ENCODE measurements at regions not wholly inside any gene's neighbourhood (a gene's known extent, or its start where the extent isn't known, plus 50 kb on each side); places are given as distances from the start of the nearest gene placed in this dataset.

GRCh38 chr2:105649534-105649933 lies 95.2 kb upstream of the NCK2 start:
- DNase-seq = no peak

DNA sequence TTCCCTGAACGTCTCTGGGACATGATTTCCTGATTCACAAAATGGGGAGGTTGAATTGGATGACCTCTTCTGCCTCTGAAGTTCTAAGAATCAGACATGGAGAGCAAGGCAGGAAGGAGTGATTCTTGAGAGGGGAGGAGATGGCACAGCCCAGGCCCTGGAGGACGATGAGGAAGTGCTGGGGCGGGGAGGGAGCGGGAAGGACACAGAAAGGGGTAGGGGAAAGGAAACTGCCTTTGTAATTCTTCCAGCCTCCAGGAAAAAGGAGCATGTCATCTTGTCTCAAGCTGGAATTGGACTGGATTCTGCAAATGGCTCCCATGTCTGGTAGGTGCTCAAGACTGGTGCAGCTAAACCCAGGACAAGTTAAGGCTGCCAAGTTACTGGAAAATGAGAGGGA lies 97.0 kb upstream of the NCK2 start:
- no peak for DNase-seq

DNA sequence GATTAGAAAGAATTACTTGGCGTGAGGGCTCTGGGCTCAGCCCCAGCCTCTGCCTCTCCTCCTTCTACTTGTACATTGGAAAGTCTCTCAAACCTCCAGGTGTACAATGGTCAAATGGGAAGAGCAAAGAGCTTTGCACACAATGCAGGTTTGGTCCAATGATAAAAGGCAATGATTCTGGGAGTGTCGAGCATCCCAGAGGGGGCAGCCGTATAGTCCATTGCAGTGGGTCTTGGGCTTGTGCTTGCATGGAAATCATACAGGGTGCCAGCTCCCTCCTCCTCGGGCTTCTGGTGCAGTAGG lies 98.0 kb upstream of the NCK2 start:
- no peak for DNase-seq

- no peak for DNase-seq
These were observed 98.6 kb upstream of the NCK2 start for GRCh38 chr2:105645938-105646773.

GRCh38 chr2:105645031-105645937 lies 99.4 kb upstream of the NCK2 start:
- no peak for DNase-seq

GRCh38 chr2:105644174-105644980 lies 100.3 kb upstream of the NCK2 start:
- no peak for DNase-seq

DNA sequence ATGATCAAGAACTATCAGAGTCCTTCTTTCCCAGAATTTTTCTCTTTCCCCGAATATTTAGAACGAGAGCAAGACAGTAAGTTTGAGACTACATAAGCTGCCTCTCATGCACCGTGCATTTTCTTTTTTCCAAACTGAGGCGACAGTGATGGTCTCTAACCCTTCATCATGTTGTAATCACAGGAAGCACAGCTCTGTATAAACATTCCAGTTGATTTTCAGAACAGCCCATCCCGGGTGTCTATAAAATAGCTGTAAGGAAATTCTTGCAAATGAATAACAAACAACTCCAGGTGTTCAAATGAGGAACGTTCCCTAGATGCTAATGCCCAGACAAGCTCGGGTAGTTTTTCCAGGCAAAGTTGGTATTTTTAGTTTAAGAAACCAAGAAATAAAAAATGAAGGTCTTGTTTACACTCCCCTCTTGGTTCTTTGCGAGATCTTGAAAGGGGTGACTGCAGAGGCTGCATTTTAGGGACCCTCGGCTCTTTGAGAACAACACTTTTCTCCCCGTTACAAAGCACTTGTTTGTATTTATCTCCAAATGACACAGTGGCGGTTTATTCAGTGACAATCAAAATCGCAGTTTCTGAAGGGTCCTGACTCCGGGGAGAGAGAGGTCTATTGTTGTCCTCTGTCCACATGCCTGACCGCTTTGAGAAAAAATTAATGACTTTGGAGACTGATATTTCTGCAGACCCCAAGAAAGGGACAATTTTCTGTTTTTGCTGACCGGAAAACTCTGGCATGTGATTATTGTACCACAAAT lies 101.1 kb upstream of the NCK2 start:
- DNase-seq = no peak

DNA sequence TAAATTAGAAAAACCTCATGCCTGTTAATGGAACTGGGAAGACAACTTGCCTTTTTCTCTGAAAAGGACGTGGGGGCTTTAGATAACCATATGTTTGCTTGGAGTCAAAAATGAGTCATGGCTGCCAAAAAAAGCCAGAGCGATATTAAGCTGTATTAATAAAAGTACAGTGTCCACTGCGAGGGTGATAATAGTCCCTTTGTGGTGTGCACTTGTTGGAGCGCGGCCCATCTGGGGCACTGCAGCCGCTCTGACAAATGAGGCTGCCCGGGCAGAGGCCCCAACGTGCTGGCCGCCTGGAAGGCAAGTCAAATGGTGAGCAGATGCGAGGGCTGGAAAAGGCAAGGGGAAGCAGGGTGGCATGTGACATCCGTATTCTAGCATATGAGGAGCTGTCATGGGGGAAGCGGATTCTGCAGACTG lies 103.3 kb upstream of the NCK2 start:
- no peak for DNase-seq

DNA sequence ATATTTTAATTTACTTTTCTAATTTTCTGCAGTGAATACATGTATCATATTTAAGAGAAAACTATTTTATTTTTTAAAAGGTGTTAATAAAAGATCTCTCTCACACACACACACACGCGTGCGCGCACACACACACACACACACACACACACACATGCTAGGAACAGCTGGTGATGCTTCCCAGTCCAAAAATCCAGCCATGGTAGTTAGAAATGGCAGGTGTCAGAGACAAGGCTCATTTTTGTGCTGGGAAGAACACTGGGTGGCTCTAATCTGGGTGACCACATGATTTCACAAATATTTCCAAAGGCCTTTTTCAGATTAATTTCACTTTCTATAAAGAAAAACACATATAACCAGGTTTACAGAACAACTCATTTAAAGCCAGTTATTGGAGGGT lies 104.5 kb upstream of the NCK2 start:
- DNase-seq = no peak

GRCh38 chr2:105636109-105636740 lies 108.5 kb upstream of the NCK2 start:
- DNase-seq = no peak

DNA sequence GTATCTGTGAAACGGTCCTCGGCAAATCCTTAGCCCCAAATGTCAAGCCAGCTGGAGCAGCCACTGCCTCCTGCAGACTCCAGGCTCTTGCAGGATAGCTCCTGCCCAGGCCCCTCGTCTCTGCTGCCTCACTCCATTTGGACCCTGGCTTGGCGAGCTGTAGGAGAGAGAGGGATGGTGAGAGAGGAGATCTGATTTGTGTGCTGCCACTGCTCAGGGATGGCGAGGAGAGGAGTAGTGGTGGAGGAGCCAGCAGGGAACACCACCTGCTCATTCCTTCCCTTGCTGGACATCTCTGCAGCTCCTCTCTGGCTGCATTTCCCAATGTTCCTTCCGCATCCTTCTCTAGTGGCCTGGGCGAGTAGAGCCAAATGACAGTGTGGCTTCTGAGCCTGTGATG lies 109.1 kb upstream of the NCK2 start:
- DNase-seq = no peak

GRCh38 chr2:105634198-105634597 lies 110.5 kb upstream of the NCK2 start:
- DNase-seq = no peak

- no peak for DNase-seq
These were observed 112.8 kb upstream of the NCK2 start for GRCh38 chr2:105631922-105632321.

DNA sequence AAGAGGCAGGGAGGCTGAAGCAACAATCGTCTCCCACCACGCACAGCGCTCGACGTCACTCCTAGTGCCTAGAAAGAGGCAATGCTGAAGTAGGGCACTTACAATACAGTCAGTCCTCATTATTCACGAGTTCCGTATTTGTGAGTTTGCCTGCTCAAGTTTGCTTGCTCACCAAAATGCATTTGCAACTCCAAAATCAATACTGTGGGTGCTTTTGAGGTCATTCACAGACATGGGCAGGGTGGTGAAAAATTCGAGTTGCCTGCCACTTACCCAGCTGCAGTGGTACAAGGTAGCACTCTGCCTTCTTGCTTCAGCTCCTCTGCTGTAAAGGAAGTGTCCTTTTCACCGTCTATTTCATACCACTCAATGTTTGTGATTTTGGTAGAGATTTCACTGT lies 113.7 kb upstream of the NCK2 start:
- DNase-seq = no peak

DNA sequence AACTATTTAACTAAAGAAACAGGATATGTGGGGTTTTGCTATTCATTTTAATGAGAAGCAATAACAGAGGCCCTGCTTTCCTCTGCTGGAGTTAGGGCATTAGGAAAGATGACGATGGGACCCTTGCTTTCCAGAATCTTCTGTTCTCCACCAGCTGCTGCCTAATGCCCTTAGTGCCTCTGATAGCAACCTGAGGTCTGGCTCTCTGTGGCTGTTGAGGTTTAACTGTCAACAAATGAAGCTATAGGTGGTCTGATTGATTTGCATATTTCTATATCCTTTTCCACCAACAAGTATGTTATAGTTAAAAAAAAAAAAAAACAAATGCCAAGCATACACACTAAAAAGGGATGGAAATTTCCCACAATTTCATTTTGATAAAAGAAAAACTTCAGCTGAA lies 115.1 kb upstream of the NCK2 start:
- DNase-seq = no peak

- no peak for DNase-seq
These were observed 117.2 kb upstream of the NCK2 start for GRCh38 chr2:105627534-105627933.

DNA sequence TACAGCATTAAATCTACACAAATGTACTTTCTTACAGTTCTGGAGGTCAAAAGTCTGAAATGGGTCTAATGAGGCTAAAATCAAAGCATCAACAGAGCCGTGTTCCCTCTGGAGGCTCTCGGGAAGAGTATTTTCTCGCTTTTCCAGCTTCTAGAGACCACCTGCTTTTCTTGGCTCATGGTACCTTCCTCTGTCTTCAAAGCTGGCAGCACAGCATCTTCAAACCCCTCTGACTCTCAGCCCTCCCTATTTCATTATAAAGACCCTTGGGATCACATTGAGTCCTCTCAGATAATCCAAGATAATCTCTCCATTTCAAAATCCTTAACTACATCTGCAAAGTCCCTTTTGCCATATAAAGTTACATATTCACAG lies 117.8 kb upstream of the NCK2 start:
- DNase-seq = no peak

GRCh38 chr2:105626212-105626965 lies 118.3 kb upstream of the NCK2 start:
- no peak for DNase-seq

DNA sequence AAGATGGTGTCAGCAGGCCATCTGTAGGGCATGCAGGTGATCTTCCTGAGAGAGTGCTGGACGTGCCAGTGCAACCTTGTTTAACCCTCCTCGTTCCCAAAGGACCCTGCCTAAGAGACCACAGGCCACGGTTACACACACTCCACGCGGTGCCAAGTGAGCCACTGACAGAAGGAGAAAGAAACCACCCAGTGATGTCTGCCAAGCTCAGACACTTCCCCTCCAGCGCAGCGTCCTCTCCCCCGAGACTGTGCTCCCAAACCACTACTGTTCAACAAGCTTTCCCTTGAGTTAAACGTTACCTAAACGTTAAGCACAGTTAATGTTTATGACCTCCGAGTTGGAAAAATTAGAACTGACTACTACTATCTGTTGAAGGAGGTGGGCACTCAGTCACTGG lies 119.1 kb upstream of the NCK2 start:
- no peak for DNase-seq

DNA sequence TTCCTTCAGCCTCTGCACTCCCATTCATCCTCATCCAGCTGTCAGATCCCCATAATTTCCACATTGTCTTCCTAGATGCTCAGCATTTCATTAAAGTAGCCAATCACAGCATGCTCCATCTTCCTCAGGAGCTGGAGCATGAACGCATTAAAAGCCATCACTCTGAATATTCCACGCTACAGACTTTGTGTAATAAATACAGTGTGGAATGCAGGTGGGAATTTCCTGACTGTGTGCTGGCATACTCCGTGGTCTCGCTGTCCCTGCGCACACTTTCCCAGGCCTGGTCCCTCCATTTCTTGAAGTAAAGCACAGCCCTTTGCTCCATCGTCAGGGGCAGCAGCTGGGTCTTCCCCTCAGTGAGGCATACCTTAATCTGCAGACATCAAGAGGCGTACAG lies 123.7 kb upstream of the NCK2 start:
- no peak for DNase-seq

- no peak for DNase-seq
These were observed 126.4 kb upstream of the NCK2 start for GRCh38 chr2:105618351-105618659.
